ENCODE measurements at regions not wholly inside any gene's neighbourhood (a gene's known extent, or its start where the extent isn't known, plus 50 kb on each side); places are given as distances from the start of the nearest gene placed in this dataset.

GRCh38 chr20:1741309-1742048 is 83.9 kb upstream of the SIRPG start:
- TF ChIP-seq EZH2 (IDR thresholded peaks at IDR 0.05; ENCODE audit: borderline replicate concordance, low read depth, low read length, poor library complexity, severe bottlenecking): no peak
- no peak for TF ChIP-seq CTCF (conservative IDR thresholded peaks at IDR 0.05; ENCODE audit: low read depth, low read length)
